HUES6 (cell line): ENCODE measurements at regions not wholly inside any gene's neighbourhood (a gene's known extent, or its start where the extent isn't known, plus 50 kb on each side); places are given as distances from the start of the nearest gene placed in this dataset.

Source experiments
- H3K27ac ChIP-seq: 2 replicates; pipeline ENCODE4 v1.7.0; 2013; ENCODE audit warnings: low read depth, mild to moderate bottlenecking, low read length, inconsistent platforms
- H3K27me3 ChIP-seq: 2 replicates; pipeline ENCODE4 v1.6.1; 2013; ENCODE audit warnings: low read length; ENCODE audit not compliant: control insufficient read depth, insufficient read depth
- H3K36me3 ChIP-seq: 2 replicates; pipeline ENCODE4 v1.6.1; 2013; ENCODE audit warnings: low read length; ENCODE audit not compliant: control insufficient read depth, insufficient read depth
- H3K4me1 ChIP-seq: 2 replicates; pipeline ENCODE4 v1.6.1; 2013; ENCODE audit warnings: low read length; ENCODE audit not compliant: control insufficient read depth, insufficient read depth
- H3K4me3 ChIP-seq: 2 replicates; pipeline ENCODE4 v1.5.1; 2013; ENCODE audit warnings: low read depth, low read length
- H3K9ac ChIP-seq: one replicate; pipeline ENCODE4 v1.6.1; 2013; ENCODE audit warnings: mild to moderate bottlenecking, low read length
- H3K9me3 ChIP-seq: 2 replicates; pipeline ENCODE4 v1.6.1; 2013; ENCODE audit warnings: low read depth, low read length; ENCODE audit not compliant: control insufficient read depth, insufficient read depth

GRCh38 chr17:34182036-34182803, 72.9 kb upstream of the CCL2 start:
- H3K27ac ChIP-seq: no peak overlapping the region
- no peak overlapping the region for H3K4me3 ChIP-seq
- peaks cover 21% of the 10 kb centered on the region for H3K4me1 ChIP-seq
- no peaks in the 10 kb centered on the region for H3K36me3 ChIP-seq
- H3K27me3 ChIP-seq: no peaks in the 10 kb centered on the region
- H3K9ac ChIP-seq: no peak overlapping the region
- H3K9me3 ChIP-seq: no peaks in the 10 kb centered on the region

GRCh38 chr17:34195987-34196386, 59.1 kb upstream of the CCL2 start:
- Histone ChIP-seq H3K9ac (no peak overlapping the region), H3K27ac (no peak overlapping the region), H3K9me3 (no peaks in the 10 kb centered on the region), H3K36me3 (no peaks in the 10 kb centered on the region), H3K4me3 (no peak overlapping the region), H3K27me3 (peaks cover 5% of the 10 kb centered on the region; the same call in 1 of the 2 replicates), H3K4me1 (peaks cover 3% of the 10 kb centered on the region; the same call in 1 of the 2 replicates)

- Histone ChIP-seq H3K9ac (no peak overlapping the region), H3K27me3 (peaks cover 5% of the 10 kb centered on the region; the same call in 1 of the 2 replicates), H3K4me3 (no peak overlapping the region), H3K9me3 (peaks cover 7% of the 10 kb centered on the region), H3K27ac (no peak overlapping the region), H3K4me1 (peaks cover 3% of the 10 kb centered on the region; the same call in 1 of the 2 replicates), H3K36me3 (no peaks in the 10 kb centered on the region)
Observed at GRCh38 chr17:34198519-34198918, 56.6 kb upstream of the CCL2 start.

- peaks cover 5% of the 10 kb centered on the region; the same call in 1 of the 2 replicates for H3K27me3 ChIP-seq
- no peak overlapping the region for H3K9ac ChIP-seq
- H3K27ac ChIP-seq: no peak overlapping the region
- peaks cover 9% of the 10 kb centered on the region for H3K9me3 ChIP-seq
- peaks cover 3% of the 10 kb centered on the region; the same call in 1 of the 2 replicates for H3K4me1 ChIP-seq
- H3K36me3 ChIP-seq: no peaks in the 10 kb centered on the region
- no peak overlapping the region for H3K4me3 ChIP-seq
Observed at GRCh38 chr17:34199454-34199853, 55.6 kb upstream of the CCL2 start.

- Histone ChIP-seq H3K27ac (no peak overlapping the region), H3K4me1 (peaks cover 3% of the 10 kb centered on the region; the same call in 1 of the 2 replicates), H3K4me3 (no peak overlapping the region), H3K27me3 (peaks cover 5% of the 10 kb centered on the region; the same call in 1 of the 2 replicates), H3K9me3 (peaks cover 9% of the 10 kb centered on the region), H3K9ac (no peak overlapping the region), H3K36me3 (no peaks in the 10 kb centered on the region)
Observed at GRCh38 chr17:34199932-34200534, 55.1 kb upstream of the CCL2 start.

GRCh38 chr17:34201225-34201624, 53.9 kb upstream of the CCL2 start:
- H3K27ac ChIP-seq: no peak overlapping the region
- peaks cover 3% of the 10 kb centered on the region; the same call in 1 of the 2 replicates for H3K4me1 ChIP-seq
- no peak overlapping the region for H3K9ac ChIP-seq
- no peak overlapping the region for H3K4me3 ChIP-seq
- peaks cover 9% of the 10 kb centered on the region for H3K9me3 ChIP-seq
- H3K36me3 ChIP-seq: no peaks in the 10 kb centered on the region
- peaks cover 5% of the 10 kb centered on the region; the same call in 1 of the 2 replicates for H3K27me3 ChIP-seq

- H3K9ac ChIP-seq: no peak overlapping the region
- peaks cover 9% of the 10 kb centered on the region for H3K9me3 ChIP-seq
- peaks cover 5% of the 10 kb centered on the region; the same call in 1 of the 2 replicates for H3K27me3 ChIP-seq
- peaks cover 3% of the 10 kb centered on the region; the same call in 1 of the 2 replicates for H3K4me1 ChIP-seq
- no peak overlapping the region for H3K27ac ChIP-seq
- no peak overlapping the region for H3K4me3 ChIP-seq
- no peaks in the 10 kb centered on the region for H3K36me3 ChIP-seq
Observed at GRCh38 chr17:34201767-34202166, 53.3 kb upstream of the CCL2 start.

- Histone ChIP-seq H3K27me3 (peaks cover 5% of the 10 kb centered on the region; the same call in 1 of the 2 replicates), H3K9me3 (peaks cover 9% of the 10 kb centered on the region), H3K36me3 (no peaks in the 10 kb centered on the region), H3K9ac (no peak overlapping the region), H3K27ac (no peak overlapping the region), H3K4me3 (no peak overlapping the region), H3K4me1 (peaks cover 3% of the 10 kb centered on the region; the same call in 1 of the 2 replicates)
Observed at GRCh38 chr17:34203018-34203638, 52.0 kb upstream of the CCL2 start.

- H3K36me3 ChIP-seq: no peaks in the 10 kb centered on the region
- H3K9me3 ChIP-seq: peaks cover 9% of the 10 kb centered on the region
- H3K27ac ChIP-seq: no peak overlapping the region
Observed at GRCh38 chr17:34204402-34204801, 50.7 kb upstream of the CCL2 start.

More at GRCh38 chr17:34204402-34204801, 50.7 kb upstream of the CCL2 start:
- no peaks in the 10 kb centered on the region for H3K27me3 ChIP-seq
- no peak overlapping the region for H3K9ac ChIP-seq
- peaks cover 3% of the 10 kb centered on the region; the same call in 1 of the 2 replicates for H3K4me1 ChIP-seq
- no peak overlapping the region for H3K4me3 ChIP-seq
